HEK293 (cell line): ENCODE measurements at regions not wholly inside any gene's neighbourhood (a gene's known extent, or its start where the extent isn't known, plus 50 kb on each side); places are given as distances from the start of the nearest gene placed in this dataset.

Source experiments
- CTCF ChIP-seq: fragments of 450-650 bp; formaldehyde crosslinking; IDR thresholded peaks from 2 replicates; pipeline ENCODE4 v1.5.1; 2016; ENCODE audit warnings: missing biosample characterization, missing genetic modification characterization
- PBX3 ChIP-seq: sonication (generic); formaldehyde crosslinking; IDR thresholded peaks from 2 replicates; pipeline ENCODE4 v1.8.1; 2022; ENCODE audit warnings: mild to moderate bottlenecking, moderate library complexity, missing genetic modification reagents
- REST ChIP-seq: fragments of 450-650 bp; formaldehyde crosslinking; IDR thresholded peaks from 2 replicates; pipeline ENCODE4 v1.5.1; 2016; ENCODE audit warnings: missing biosample characterization, missing genetic modification characterization
- SP2 ChIP-seq: fragments of 450-650 bp; formaldehyde crosslinking; IDR thresholded peaks from 2 replicates; pipeline ENCODE4 v1.5.1; 2016; ENCODE audit warnings: missing biosample characterization, missing genetic modification characterization
- ZBTB8A ChIP-seq: fragments of 450-650 bp; formaldehyde crosslinking; IDR thresholded peaks from 2 replicates; pipeline ENCODE4 v1.5.1; 2016; ENCODE audit warnings: missing biosample characterization, missing genetic modification characterization
- ZNF121 ChIP-seq: fragments of 450-650 bp; formaldehyde crosslinking; IDR thresholded peaks from 2 replicates; pipeline ENCODE4 v1.5.1; 2016; ENCODE audit warnings: missing biosample characterization, missing genetic modification characterization
- ZNF133 ChIP-seq: fragments of 450-650 bp; formaldehyde crosslinking; IDR thresholded peaks from 2 replicates; pipeline ENCODE4 v1.5.1; 2016; ENCODE audit warnings: missing biosample characterization, missing genetic modification characterization
- ZNF24 ChIP-seq: fragments of 450-650 bp; formaldehyde crosslinking; IDR thresholded peaks from 2 replicates; pipeline ENCODE4 v1.5.1; 2016; ENCODE audit warnings: missing biosample characterization, missing genetic modification characterization
- ZNF274 ChIP-seq, 2 experiments: fragments of 200-500 bp in 1 of 2; fragments of 450-650 bp in 1 of 2; sonication (Bioruptor generic) in 1 of 2; formaldehyde crosslinking in 1 of 2; IDR thresholded peaks; 2 replicates each; pipeline versions ENCODE4 v1.5.1 to v1.6.1; 2014 to 2016; ENCODE audit warnings: borderline replicate concordance in 1 of 2, inconsistent platforms in 1 of 2, low read length in 1 of 2, missing biosample characterization in 1 of 2, missing genetic modification characterization in 1 of 2
- ZNF311 ChIP-seq: fragments of 450-650 bp; formaldehyde crosslinking; IDR thresholded peaks from 2 replicates; pipeline ENCODE4 v1.5.1; 2017; ENCODE audit warnings: missing biosample characterization, missing genetic modification characterization, borderline replicate concordance
- ZNF501 ChIP-seq: fragments of 450-650 bp; formaldehyde crosslinking; IDR thresholded peaks from 2 replicates; pipeline ENCODE4 v1.5.1; 2016; ENCODE audit warnings: missing biosample characterization, missing genetic modification characterization
- ZNF645 ChIP-seq: fragments of 450-650 bp; formaldehyde crosslinking; IDR thresholded peaks from 2 replicates; pipeline ENCODE4; 2016; ENCODE audit warnings: missing biosample characterization, missing genetic modification characterization

GRCh38 chr5:61766141-61766540, 434.1 kb downstream of the ZSWIM6 start:
- TF ChIP-seq PBX3 (CRISPR knock-in tag) (no peak), CTCF (tag by site-specific recombination) (no peak), ZNF133 (tag by site-specific recombination) (no peak), SP2 (tag by site-specific recombination) (no peak), ZNF311 (tag by site-specific recombination) (no peak), ZBTB8A (no peak), ZNF121 (no peak), ZNF645 (tag by site-specific recombination) (no peak), ZNF274 (IDR thresholded peaks at IDR 0.05; ENCODE audit: low read length) (no peak), ZNF274 (tag by site-specific recombination; IDR thresholded peaks at IDR 0.05; ENCODE audit: borderline replicate concordance) (no peak), ZNF24 (tag by site-specific recombination) (no peak), REST (no peak), ZNF501 (tag by site-specific recombination) (no peak)
